Hematopoietic multipotent progenitor cell treated with erythropoietin and hydrocortisone succinate and interleukin-3 and kit ligand, for 6 days (in vitro differentiated cells): ENCODE measurements at regions not wholly inside any gene's neighbourhood (a gene's known extent, or its start where the extent isn't known, plus 50 kb on each side); places are given as distances from the start of the nearest gene placed in this dataset.
A peak's percentile ranks its signal among the peaks of the same experiment; 100 is the strongest.
"Not testable (repeated sequence)": the region's sequence is repeated elsewhere in the genome, so short reads cannot be mapped to it uniquely, and the experiment has no call there.

Experiments
- DNase-seq: peaks from one replicate; pipeline ENCODE4 v3.0.0-alpha.2; 2015

- DNase-seq, result no peak
Observed at GRCh38 chr18:10086458-10087210, 172.8 kb downstream of the VAPA start.

GRCh38 chr18:10088734-10089133 is 174.9 kb downstream of the VAPA start:
- DNase-seq, result no peak

- no peak for DNase-seq
Observed at GRCh38 chr18:10089881-10090280, 176.1 kb downstream of the VAPA start.

GRCh38 chr18:10090668-10091067 is 176.9 kb downstream of the VAPA start:
- no peak for DNase-seq

GRCh38 chr18:10093445-10093844 is 179.6 kb downstream of the VAPA start:
- DNase-seq, result no peak

- no peak for DNase-seq
Observed at GRCh38 chr18:10094154-10094553, 180.3 kb downstream of the VAPA start.

- DNase-seq, result no peak
Observed at GRCh38 chr18:10094655-10095054, 180.8 kb downstream of the VAPA start.

GRCh38 chr18:10095356-10095755 is 181.5 kb downstream of the VAPA start:
- no peak for DNase-seq

GRCh38 chr18:10099539-10100140 is 185.8 kb downstream of the VAPA start:
- DNase-seq, result no peak

GRCh38 chr18:10100196-10100595 is 186.4 kb downstream of the VAPA start:
- DNase-seq, result no peak

- no peak for DNase-seq
Observed at GRCh38 chr18:10100941-10101701, 187.3 kb downstream of the VAPA start.

GRCh38 chr18:10101729-10102128 is 187.9 kb downstream of the VAPA start:
- no peak for DNase-seq

GRCh38 chr18:10105118-10105517 is 191.3 kb downstream of the VAPA start:
- DNase-seq, result not testable (repeated sequence)

- no peak for DNase-seq
Observed at GRCh38 chr18:10111191-10111590, 197.4 kb downstream of the VAPA start.

- DNase-seq, result no peak
Observed at GRCh38 chr18:10111944-10112343, 198.1 kb downstream of the VAPA start.

- DNase-seq, result peak; percentile 4
Observed at GRCh38 chr18:10113121-10114022, 199.6 kb downstream of the VAPA start.

GRCh38 chr18:10114717-10115463 is 201.1 kb downstream of the VAPA start:
- no peak for DNase-seq

- DNase-seq, result no peak
Observed at GRCh38 chr18:10116574-10116973, 202.8 kb downstream of the VAPA start.

GRCh38 chr18:10119528-10119927 is 205.7 kb downstream of the VAPA start:
- no peak for DNase-seq

GRCh38 chr18:10119991-10120390 is 206.2 kb downstream of the VAPA start:
- DNase-seq, result no peak

GRCh38 chr18:10120622-10121021 is 206.8 kb downstream of the VAPA start:
- DNase-seq, result no peak

- no peak for DNase-seq
Observed at GRCh38 chr18:10121028-10121427, 207.2 kb downstream of the VAPA start.
